GM19463 (cell line): ENCODE measurements at regions not wholly inside any gene's neighbourhood (a gene's known extent, or its start where the extent isn't known, plus 50 kb on each side); places are given as distances from the start of the nearest gene placed in this dataset.

Source experiments
- ATAC-seq: cut with Tn5 transposase; IDR thresholded peaks from one replicate; pipeline ENCODE4 v1.9.1; 2021; ENCODE audit warnings: mild to moderate bottlenecking, moderate library complexity; ENCODE audit not compliant: unreplicated experiment

GRCh38 chr1:221939607-221940006 is 197.7 kb upstream of the DUSP10 start:
- ATAC-seq: peak; percentile 85

- ATAC-seq: peak; percentile 31
These were observed 195.5 kb upstream of the DUSP10 start for GRCh38 chr1:221937155-221937953.

GRCh38 chr1:221933814-221934213 is 191.9 kb upstream of the DUSP10 start:
- ATAC-seq: no peak

- ATAC-seq: no peak
These were observed 184.6 kb upstream of the DUSP10 start for GRCh38 chr1:221926441-221926840.

- no peak for ATAC-seq
These were observed 184.1 kb upstream of the DUSP10 start for GRCh38 chr1:221925947-221926346.

GRCh38 chr1:221923929-221924598 is 182.2 kb upstream of the DUSP10 start:
- no peak for ATAC-seq

- no peak for ATAC-seq
These were observed 180.0 kb upstream of the DUSP10 start for GRCh38 chr1:221921936-221922335.

- no peak for ATAC-seq
These were observed 177.9 kb upstream of the DUSP10 start for GRCh38 chr1:221919743-221920142.

- ATAC-seq: no peak
These were observed 177.5 kb upstream of the DUSP10 start for GRCh38 chr1:221919341-221919740.

- ATAC-seq: no peak
These were observed 174.3 kb upstream of the DUSP10 start for GRCh38 chr1:221916176-221916575.

GRCh38 chr1:221915764-221916163 is 173.9 kb upstream of the DUSP10 start:
- ATAC-seq: no peak

- no peak for ATAC-seq
These were observed 171.5 kb upstream of the DUSP10 start for GRCh38 chr1:221913351-221913892.

GRCh38 chr1:221912230-221912629 is 170.3 kb upstream of the DUSP10 start:
- no peak for ATAC-seq

- no peak for ATAC-seq
These were observed 169.8 kb upstream of the DUSP10 start for GRCh38 chr1:221911714-221912113.

GRCh38 chr1:221910222-221910621 is 168.3 kb upstream of the DUSP10 start:
- ATAC-seq: peak; percentile 63

- ATAC-seq: no peak
These were observed 166.7 kb upstream of the DUSP10 start for GRCh38 chr1:221908573-221908972.

GRCh38 chr1:221907166-221907932 is 165.5 kb upstream of the DUSP10 start:
- ATAC-seq: no peak

- ATAC-seq: no peak
These were observed 163.9 kb upstream of the DUSP10 start for GRCh38 chr1:221905802-221906201.

- ATAC-seq: no peak
These were observed 162.4 kb upstream of the DUSP10 start for GRCh38 chr1:221904319-221904718.

GRCh38 chr1:221903594-221903993 is 161.7 kb upstream of the DUSP10 start:
- ATAC-seq: no peak

- ATAC-seq: no peak
These were observed 161.1 kb upstream of the DUSP10 start for GRCh38 chr1:221902961-221903360.
